OCI-LY3 (cell line): ENCODE measurements at regions not wholly inside any gene's neighbourhood (a gene's known extent, or its start where the extent isn't known, plus 50 kb on each side); places are given as distances from the start of the nearest gene placed in this dataset.

Experiments used
- CTCF ChIP-seq: fragments of 200-600, 300-600 bp; sonication (generic); IDR thresholded peaks from 2 replicates; pipeline ENCODE4 v1.5.1; 2014; ENCODE audit warnings: antibody characterized with exemption, low read length, low read depth
- EZH2phosphoT487 ChIP-seq: fragments of 200-600 bp; shearing (Covaris generic); IDR thresholded peaks from 2 replicates; pipeline ENCODE4 v1.6.1; 2018; ENCODE audit warnings: antibody characterized with exemption, mixed run types, low read depth

GRCh38 chr2:180327185-180327584, 320.1 kb upstream of the CWC22 start:
- no peak for TF ChIP-seq CTCF
- TF ChIP-seq EZH2phosphoT487, result no peak
